ENCODE measurements at regions not wholly inside any gene's neighbourhood (a gene's known extent, or its start where the extent isn't known, plus 50 kb on each side); places are given as distances from the start of the nearest gene placed in this dataset.

GRCh38 chr2:35023545-35023944 is 1332.0 kb upstream of the CRIM1 start:
- Histone ChIP-seq H3K36me3 (replicated peaks; ENCODE audit: low read depth, low read length) (no peaks in the 10 kb centered on the region), H4K20me1 (ENCODE audit: insufficient read depth, low read length) (no peaks in the 10 kb centered on the region), H3K4me3 (ENCODE audit: low read length) (no peak overlapping the region), H3K4me1 (ENCODE audit: low read length) (peaks cover 26% of the 10 kb centered on the region), H2AFZ (ENCODE audit: low read depth, low read length) (no peak overlapping the region), H3K27ac (ENCODE audit: low read length) (no peak overlapping the region), H3K27me3 (ENCODE audit: low read depth, low read length) (no peaks in the 10 kb centered on the region), H3K4me2 (ENCODE audit: low read length) (no peak overlapping the region), H3K9ac (ENCODE audit: low read length) (no peak overlapping the region), H3K9me3 (ENCODE audit: insufficient read depth, low read length) (no peaks in the 10 kb centered on the region), H3K79me2 (ENCODE audit: low read length) (no peaks in the 10 kb centered on the region)
- no peak for TF ChIP-seq CTCF (IDR thresholded peaks at IDR 0.05; ENCODE audit: low read depth, low read length)
- no peak for TF ChIP-seq EZH2phosphoT487 (IDR thresholded peaks at IDR 0.05; ENCODE audit: low read depth)

DNA sequence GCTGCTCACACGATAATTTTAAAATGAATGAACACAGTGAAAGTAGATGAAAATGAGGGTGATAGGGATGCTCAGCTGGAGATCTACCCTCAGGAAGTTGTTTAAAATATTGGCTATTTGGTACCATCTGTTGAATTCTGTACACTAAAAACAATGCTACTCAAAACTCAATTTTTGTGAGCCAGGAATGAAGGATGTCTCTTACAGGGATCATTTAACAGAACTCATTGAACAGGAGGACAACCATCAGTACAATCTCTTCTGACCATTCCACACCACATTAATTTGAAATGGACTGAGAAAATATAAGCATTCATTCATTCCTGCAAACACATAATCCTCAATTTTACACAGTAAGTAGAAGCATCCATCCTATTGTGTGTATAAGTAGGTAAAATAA is 1355.1 kb upstream of the CRIM1 start:
- Histone ChIP-seq H2AFZ (ENCODE audit: low read depth, low read length) (no peak overlapping the region), H3K36me3 (replicated peaks; ENCODE audit: low read depth, low read length) (no peaks in the 10 kb centered on the region), H3K4me1 (ENCODE audit: low read length) (peaks cover 17% of the 10 kb centered on the region), H3K4me3 (ENCODE audit: low read length) (no peak overlapping the region), H4K20me1 (ENCODE audit: insufficient read depth, low read length) (no peaks in the 10 kb centered on the region), H3K27ac (ENCODE audit: low read length) (no peak overlapping the region), H3K4me2 (ENCODE audit: low read length) (no peak overlapping the region), H3K9me3 (ENCODE audit: insufficient read depth, low read length) (no peaks in the 10 kb centered on the region), H3K27me3 (ENCODE audit: low read depth, low read length) (no peaks in the 10 kb centered on the region), H3K79me2 (ENCODE audit: low read length) (no peaks in the 10 kb centered on the region), H3K9ac (ENCODE audit: low read length) (no peak overlapping the region)
- no peak for TF ChIP-seq CTCF (IDR thresholded peaks at IDR 0.05; ENCODE audit: low read depth, low read length)
- no peak for TF ChIP-seq EZH2phosphoT487 (IDR thresholded peaks at IDR 0.05; ENCODE audit: low read depth)

- Histone ChIP-seq H3K27ac (ENCODE audit: low read length) (no peak overlapping the region), H3K4me1 (ENCODE audit: low read length) (peaks cover 10% of the 10 kb centered on the region), H3K4me3 (ENCODE audit: low read length) (no peak overlapping the region), H3K27me3 (ENCODE audit: low read depth, low read length) (no peaks in the 10 kb centered on the region), H3K9ac (ENCODE audit: low read length) (no peak overlapping the region), H3K4me2 (ENCODE audit: low read length) (no peak overlapping the region), H4K20me1 (ENCODE audit: insufficient read depth, low read length) (no peaks in the 10 kb centered on the region), H3K9me3 (ENCODE audit: insufficient read depth, low read length) (no peaks in the 10 kb centered on the region), H3K79me2 (ENCODE audit: low read length) (no peaks in the 10 kb centered on the region), H2AFZ (ENCODE audit: low read depth, low read length) (no peak overlapping the region), H3K36me3 (replicated peaks; ENCODE audit: low read depth, low read length) (no peaks in the 10 kb centered on the region)
- no peak for TF ChIP-seq EZH2phosphoT487 (IDR thresholded peaks at IDR 0.05; ENCODE audit: low read depth)
- no peak for TF ChIP-seq CTCF (IDR thresholded peaks at IDR 0.05; ENCODE audit: low read depth, low read length)
These were observed 1356.8 kb upstream of the CRIM1 start for GRCh38 chr2:34998741-34999140.

DNA sequence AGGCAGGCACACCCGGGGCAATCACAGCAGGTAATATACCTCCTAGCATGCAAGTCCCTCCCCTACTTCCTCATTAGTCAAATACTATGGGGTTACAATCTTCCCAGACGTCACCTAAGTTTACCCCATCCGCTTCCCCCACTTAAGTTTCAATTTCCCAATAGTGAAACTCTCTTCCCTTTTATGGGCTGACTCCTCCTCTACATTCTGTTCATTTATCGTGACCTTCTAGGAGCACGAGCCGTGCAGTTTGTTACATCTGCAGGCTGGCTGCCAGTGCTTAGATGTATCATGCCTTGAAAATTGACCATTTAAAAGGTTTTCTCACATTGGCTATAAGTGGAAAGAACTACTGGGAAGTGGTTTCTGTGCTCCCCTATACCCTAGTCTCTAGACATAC is 1357.8 kb upstream of the CRIM1 start:
- no peak overlapping the region for H3K4me3 ChIP-seq (ENCODE audit: low read length)
- no peaks in the 10 kb centered on the region for H3K27me3 ChIP-seq (ENCODE audit: low read depth, low read length)
- H3K4me1 ChIP-seq (ENCODE audit: low read length): peaks cover 10% of the 10 kb centered on the region
- H3K4me2 ChIP-seq (ENCODE audit: low read length): peak overlapping the region; percentile 41
- H3K36me3 ChIP-seq (replicated peaks; ENCODE audit: low read depth, low read length): no peaks in the 10 kb centered on the region
- H3K79me2 ChIP-seq (ENCODE audit: low read length): no peaks in the 10 kb centered on the region
- H2AFZ ChIP-seq (ENCODE audit: low read depth, low read length): peak overlapping the region; percentile 3; the same call in 1 of the 2 replicates
- TF ChIP-seq CTCF (IDR thresholded peaks at IDR 0.05; ENCODE audit: low read depth, low read length) (no peak), EZH2phosphoT487 (IDR thresholded peaks at IDR 0.05; ENCODE audit: low read depth) (no peak)
- no peak overlapping the region for H3K9ac ChIP-seq (ENCODE audit: low read length)
- H3K27ac ChIP-seq (ENCODE audit: low read length): no peak overlapping the region
- H4K20me1 ChIP-seq (ENCODE audit: insufficient read depth, low read length): no peaks in the 10 kb centered on the region
- no peaks in the 10 kb centered on the region for H3K9me3 ChIP-seq (ENCODE audit: insufficient read depth, low read length)

Data from OCI-LY3 (cell line).